DMS 273 treated with DMSO at 0.1 percent for 48 hours (cell line): ENCODE measurements at regions not wholly inside any gene's neighbourhood (a gene's known extent, or its start where the extent isn't known, plus 50 kb on each side); places are given as distances from the start of the nearest gene placed in this dataset.

Experiments
- DNase-seq: peaks from one replicate; lab custom pipeline; 2025; lab: John Stamatoyannopoulos, UW

GRCh38 chr5:77157732-77158532, 52.5 kb upstream of the PDE8B start:
- DNase-seq = no peak

DNA sequence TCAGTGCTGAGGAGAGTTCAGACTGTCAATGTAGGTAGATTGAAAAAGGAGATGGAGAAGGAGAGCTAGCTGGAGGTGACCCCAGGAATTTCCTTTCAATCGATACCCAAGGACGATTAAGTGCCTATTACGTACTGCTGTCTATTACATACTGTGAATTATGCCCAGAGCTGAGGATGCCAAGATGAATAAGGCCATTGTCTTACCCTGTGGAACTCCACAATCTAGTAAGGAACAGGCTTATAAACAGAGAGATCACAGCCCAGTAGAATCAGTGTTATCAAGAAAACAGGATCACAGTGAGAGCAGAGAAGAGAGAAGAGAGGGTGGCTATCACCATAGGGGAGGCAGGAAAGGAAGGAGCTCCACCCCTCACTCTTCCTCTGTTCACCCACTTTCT, 54.1 kb upstream of the PDE8B start:
- DNase-seq = no peak

DNA sequence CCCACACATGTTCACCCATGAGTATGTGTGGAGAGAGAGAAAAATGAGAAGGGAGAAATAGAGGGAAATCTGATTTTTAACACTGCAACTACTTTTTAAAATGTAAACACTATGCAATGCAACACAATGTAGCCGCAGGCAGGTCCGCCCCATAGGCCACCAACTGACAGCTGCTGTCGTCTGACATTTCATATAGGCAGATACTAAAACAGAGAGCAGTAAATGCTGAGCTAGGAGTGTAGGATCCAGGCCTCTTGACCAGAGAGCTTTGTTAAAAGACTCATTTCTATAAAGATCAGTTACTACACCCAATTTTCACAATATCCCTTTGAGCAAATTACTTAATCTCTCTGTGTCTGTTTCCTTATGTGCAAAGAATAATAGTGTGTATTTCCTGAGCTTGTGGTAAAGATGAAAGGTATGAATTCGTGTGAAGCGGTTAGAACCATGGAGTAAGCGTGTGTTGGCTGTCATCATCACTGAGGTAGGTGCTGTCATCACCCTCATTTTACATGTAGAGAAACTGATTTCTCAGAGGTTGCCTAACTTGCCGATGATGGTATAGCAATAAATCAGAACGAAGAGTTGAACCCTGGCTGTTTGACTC, 55.2 kb upstream of the PDE8B start:
- DNase-seq = no peak

DNA sequence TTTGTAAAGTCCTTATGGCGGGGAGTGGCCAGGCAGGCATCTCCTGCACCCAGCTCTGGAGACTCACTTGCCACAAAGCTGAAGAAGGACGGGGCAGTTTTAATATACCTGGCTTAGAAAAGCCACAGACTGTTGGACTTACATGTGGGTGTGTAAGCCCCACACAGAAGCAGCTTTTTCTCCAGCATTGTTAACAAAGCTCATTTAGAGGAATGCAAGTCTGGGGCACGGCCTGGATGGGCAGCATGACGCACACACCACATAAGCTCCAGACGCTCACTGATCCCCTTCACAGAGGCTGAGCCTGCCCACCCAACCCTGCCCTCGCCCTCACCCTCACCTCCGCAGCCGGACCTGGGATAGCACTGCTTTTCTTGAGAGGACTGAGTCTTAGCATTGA, 58.0 kb upstream of the PDE8B start:
- DNase-seq = no peak

- DNase-seq = no peak
Measured at GRCh38 chr5:77151501-77151900, 59.0 kb upstream of the PDE8B start.

DNA sequence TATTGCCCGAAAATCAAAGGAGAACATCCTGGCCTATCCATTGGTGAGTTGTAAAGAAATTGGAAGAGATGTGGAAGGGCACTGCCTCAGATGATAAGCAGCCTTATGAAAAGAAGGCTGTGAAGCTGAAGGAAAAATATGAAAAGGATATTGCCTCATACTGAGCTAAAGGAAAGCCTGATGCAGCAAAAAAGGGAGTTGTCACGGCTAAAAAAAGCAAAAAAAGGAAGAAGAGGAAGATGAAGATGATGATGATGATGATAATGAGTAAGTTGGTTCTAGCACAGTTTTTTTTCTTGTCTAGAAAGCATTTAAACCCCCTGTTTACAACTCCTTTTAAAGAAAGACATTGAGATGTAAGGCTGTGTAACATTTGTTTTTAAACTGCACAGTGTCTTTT, 59.8 kb upstream of the ZBED3 start:
- DNase-seq = no peak

DNA sequence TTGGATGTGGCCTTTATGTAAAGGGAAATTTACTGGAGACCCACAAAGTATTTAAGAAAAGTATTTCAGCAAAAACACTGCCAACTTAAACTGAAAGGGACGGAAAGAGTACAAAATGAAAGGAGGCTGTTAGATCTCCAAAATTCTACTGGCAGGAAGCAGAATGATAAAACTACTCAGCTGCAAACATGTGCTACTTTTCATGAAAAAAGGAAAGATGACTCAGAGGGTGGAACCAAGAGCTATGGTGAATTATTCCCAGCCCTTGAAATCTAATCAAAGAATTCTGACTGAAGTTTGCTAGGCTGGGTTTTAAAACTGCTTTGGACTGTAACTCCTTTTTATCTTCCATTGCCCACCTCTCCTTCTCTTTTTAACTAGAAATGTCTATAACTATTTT, 58.6 kb upstream of the ZBED3 start:
- DNase-seq = no peak

GRCh38 chr5:77144837-77145139, 57.7 kb upstream of the ZBED3 start:
- no peak for DNase-seq

GRCh38 chr5:77143998-77144836, 57.1 kb upstream of the ZBED3 start:
- DNase-seq = peak; percentile 6

DNA sequence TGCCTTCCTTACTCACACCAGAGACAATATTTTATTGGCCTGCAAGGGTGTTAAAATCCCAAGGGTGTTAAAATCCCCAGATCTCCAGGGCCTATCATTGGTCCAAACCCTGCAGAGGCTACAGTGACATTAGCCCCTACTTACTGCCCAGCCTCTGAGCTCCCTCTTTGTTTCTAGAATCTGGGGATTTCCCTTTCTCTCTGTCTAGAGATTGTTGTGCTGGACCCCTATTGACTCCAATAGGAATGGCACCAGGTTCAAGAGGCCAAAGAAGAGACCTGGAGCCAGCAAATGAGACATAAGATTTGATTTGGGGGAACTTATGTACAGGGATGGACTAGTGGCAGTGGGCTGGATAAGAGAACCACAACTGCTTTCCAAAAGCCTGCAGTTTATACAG, 53.3 kb upstream of the ZBED3 start:
- DNase-seq = no peak

DNA sequence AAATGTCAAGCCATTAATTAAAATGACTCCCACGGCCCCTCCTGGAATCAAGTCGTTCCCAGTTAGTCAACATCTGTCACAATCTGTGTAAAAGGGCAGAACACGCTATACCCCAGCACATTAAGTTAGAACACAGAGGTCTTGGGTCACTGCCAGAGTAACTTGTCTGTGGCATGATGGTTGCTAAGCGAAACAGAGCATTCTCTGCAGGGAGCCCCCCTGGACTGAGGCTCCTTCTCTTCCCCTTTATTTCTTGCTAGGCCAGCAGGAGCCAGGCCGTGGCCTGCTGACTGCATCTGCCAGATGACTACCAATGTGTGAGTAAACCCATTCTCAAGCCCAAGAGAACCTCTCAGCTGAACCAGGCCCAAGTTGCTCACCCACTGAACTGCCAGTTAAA, 51.9 kb upstream of the ZBED3 start:
- peak; percentile 87 for DNase-seq
